ENCODE measurements at regions not wholly inside any gene's neighbourhood (a gene's known extent, or its start where the extent isn't known, plus 50 kb on each side); places are given as distances from the start of the nearest gene placed in this dataset.

DNA sequence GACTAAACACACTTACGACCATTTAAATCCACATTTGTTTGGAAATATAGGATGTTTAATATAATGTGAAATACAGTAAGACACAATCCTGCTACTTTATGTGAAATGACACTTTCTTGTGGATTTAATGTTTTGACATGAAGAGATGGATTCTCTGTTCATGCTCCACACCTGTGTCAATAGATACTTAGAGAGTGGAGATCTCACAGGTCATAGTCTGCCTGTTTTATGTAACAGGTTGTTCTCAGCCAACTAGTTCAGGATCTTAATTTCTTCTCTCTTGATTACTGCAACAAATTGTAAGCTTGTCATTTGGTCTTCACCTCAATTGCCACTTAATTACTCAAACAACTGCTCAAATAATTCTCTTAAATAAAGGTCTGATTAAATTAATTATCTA is 1621.2 kb downstream of the PCDH7 start:
- Histone ChIP-seq H3K4me1 (no peaks in the 10 kb centered on the region), H3K27ac (no peak overlapping the region), H3K4me3 (no peak overlapping the region), H3K36me3 (no peaks in the 10 kb centered on the region), H3K27me3 (no peaks in the 10 kb centered on the region), H3K9me3 (no peaks in the 10 kb centered on the region)
- DNase-seq (ENCODE audit: low spot score in 2 of 2) = no peak
- TF ChIP-seq, protein P1, sequence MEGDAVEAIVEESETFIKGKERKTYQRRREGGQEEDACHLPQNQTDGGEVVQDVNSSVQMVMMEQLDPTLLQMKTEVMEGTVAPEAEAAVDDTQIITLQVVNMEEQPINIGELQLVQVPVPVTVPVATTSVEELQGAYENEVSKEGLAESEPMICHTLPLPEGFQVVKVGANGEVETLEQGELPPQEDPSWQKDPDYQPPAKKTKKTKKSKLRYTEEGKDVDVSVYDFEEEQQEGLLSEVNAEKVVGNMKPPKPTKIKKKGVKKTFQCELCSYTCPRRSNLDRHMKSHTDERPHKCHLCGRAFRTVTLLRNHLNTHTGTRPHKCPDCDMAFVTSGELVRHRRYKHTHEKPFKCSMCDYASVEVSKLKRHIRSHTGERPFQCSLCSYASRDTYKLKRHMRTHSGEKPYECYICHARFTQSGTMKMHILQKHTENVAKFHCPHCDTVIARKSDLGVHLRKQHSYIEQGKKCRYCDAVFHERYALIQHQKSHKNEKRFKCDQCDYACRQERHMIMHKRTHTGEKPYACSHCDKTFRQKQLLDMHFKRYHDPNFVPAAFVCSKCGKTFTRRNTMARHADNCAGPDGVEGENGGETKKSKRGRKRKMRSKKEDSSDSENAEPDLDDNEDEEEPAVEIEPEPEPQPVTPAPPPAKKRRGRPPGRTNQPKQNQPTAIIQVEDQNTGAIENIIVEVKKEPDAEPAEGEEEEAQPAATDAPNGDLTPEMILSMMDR (IDR thresholded peaks at IDR 0.05) = no peak
- no peak for TF ChIP-seq POLR2AphosphoS5 (IDR thresholded peaks at IDR 0.05)
- no peak for TF ChIP-seq POLR2A (IDR thresholded peaks at IDR 0.05)
- intact Hi-C loops (cut with DNase I; ENCODE audit: low total_unique reads) = no loop called here

DNA sequence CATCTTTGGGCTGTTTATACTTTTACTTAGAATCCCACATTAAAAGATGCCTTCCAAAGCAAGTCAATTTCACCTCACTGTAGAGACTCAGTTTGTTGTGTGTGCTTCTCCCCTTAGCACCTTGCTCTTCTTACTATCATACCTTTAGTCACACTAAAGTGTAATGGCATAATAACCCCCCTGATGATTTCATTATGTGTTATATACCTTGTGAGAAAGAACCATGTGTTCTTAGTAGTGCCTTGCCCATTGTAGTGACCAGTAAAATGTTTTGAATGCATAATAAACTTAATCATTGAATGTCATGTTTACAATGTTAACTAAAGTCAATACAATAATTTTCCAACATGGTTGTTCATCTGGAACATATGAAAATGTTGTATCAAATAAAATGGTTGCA is 1621.9 kb downstream of the PCDH7 start:
- H3K4me3 ChIP-seq = no peak overlapping the region
- H3K27me3 ChIP-seq = no peaks in the 10 kb centered on the region
- H3K9me3 ChIP-seq = no peaks in the 10 kb centered on the region
- intact Hi-C loops (cut with DNase I; ENCODE audit: low total_unique reads) = no loop called here
- TF ChIP-seq POLR2A (IDR thresholded peaks at IDR 0.05) = no peak
- no peak for TF ChIP-seq POLR2AphosphoS5 (IDR thresholded peaks at IDR 0.05)
- TF ChIP-seq, protein P1 (IDR thresholded peaks at IDR 0.05) = no peak
- H3K36me3 ChIP-seq = no peaks in the 10 kb centered on the region
- no peaks in the 10 kb centered on the region for H3K4me1 ChIP-seq
- H3K27ac ChIP-seq = no peak overlapping the region
- no peak for DNase-seq (ENCODE audit: low spot score in 2 of 2)

DNA sequence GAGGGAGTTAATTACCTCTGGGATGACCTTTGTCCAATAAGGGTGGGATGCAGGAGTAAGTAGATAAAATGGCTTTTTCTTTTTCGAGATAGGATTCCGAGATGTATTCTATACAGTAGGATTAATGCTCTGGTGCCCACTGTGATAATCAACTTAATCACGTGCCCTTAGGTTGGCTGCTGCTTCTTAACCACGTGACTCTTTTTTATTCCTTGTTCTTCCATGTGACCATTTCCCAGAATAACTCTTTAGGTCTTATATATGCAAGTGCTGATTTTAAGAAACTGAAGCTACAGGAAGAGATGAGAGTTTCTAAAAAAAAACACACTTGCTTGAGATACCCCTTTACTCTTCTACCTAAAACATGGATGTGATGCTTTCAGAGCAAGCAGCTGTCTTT is 1628.9 kb downstream of the PCDH7 start:
- no peak for DNase-seq (ENCODE audit: low spot score in 2 of 2)
- no peaks in the 10 kb centered on the region for H3K36me3 ChIP-seq
- no peak overlapping the region for H3K27ac ChIP-seq
- no peaks in the 10 kb centered on the region for H3K9me3 ChIP-seq
- H3K27me3 ChIP-seq = no peaks in the 10 kb centered on the region
- no peaks in the 10 kb centered on the region for H3K4me1 ChIP-seq
- intact Hi-C loops (cut with DNase I; ENCODE audit: low total_unique reads) = no loop called here
- TF ChIP-seq POLR2A (IDR thresholded peaks at IDR 0.05) (no peak), POLR2AphosphoS5 (IDR thresholded peaks at IDR 0.05) (no peak)
- TF ChIP-seq, protein P1 (IDR thresholded peaks at IDR 0.05) = no peak
- no peak overlapping the region for H3K4me3 ChIP-seq

DNA sequence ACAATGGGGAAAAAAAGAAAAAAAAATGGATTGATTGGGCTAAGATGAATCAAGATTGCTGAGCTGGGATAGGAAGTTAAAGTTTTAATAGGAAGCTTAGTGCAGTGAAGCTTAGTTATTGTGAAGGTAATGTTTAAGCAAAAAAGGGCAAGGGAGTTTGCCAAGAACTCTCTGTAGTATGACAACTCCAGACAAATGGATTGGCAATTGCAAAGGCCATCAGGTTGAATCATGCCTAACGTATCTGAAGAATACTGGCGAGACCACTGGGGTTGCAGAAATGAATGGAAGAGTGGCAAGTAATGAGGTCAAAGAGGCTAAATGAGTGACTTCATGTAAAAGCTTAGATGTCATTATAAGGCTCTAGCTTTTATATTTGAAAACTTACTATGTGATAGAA is 1654.0 kb downstream of the PCDH7 start:
- Histone ChIP-seq H3K4me3 (no peak overlapping the region), H3K27me3 (no peaks in the 10 kb centered on the region), H3K9me3 (peaks cover 0 to 3% of the 10 kb centered on the region in 2 donors), H3K4me1 (no peaks in the 10 kb centered on the region), H3K27ac (no peak overlapping the region), H3K36me3 (no peaks in the 10 kb centered on the region)
- no peak for DNase-seq (ENCODE audit: low spot score in 2 of 2)
- intact Hi-C loops (cut with DNase I; ENCODE audit: low total_unique reads) = no loop called here
- TF ChIP-seq, protein P1 (IDR thresholded peaks at IDR 0.05) = no peak
- no peak for TF ChIP-seq POLR2A (IDR thresholded peaks at IDR 0.05)
- TF ChIP-seq POLR2AphosphoS5 (IDR thresholded peaks at IDR 0.05) = no peak

DNA sequence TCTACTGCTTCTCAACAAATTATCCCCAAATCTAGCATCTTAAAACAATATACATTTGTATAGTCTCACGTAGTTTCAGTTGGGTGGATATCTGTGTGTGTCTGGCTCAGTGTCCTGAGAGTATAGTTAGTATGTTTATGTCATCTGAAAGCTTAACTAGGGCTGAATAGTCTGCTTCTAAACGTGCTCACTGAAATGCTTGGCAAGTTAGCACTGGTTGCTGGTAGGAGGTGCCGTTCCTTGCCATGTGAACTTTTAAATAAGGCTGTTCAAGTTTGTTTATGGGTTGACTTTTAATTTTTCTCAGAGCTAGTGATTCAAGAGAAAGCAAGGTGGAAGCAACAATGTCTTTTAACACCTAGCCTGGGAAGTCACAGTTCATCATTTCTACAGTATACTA is 1673.6 kb downstream of the PCDH7 start:
- no peak overlapping the region for H3K4me3 ChIP-seq
- no peak overlapping the region for H3K27ac ChIP-seq
- intact Hi-C loops (cut with DNase I; ENCODE audit: low total_unique reads) = no loop called here
- H3K9me3 ChIP-seq = no peaks in the 10 kb centered on the region
- no peak for DNase-seq (ENCODE audit: low spot score in 2 of 2)
- no peaks in the 10 kb centered on the region for H3K4me1 ChIP-seq
- no peaks in the 10 kb centered on the region for H3K27me3 ChIP-seq
- no peaks in the 10 kb centered on the region for H3K36me3 ChIP-seq
- TF ChIP-seq POLR2AphosphoS5 (IDR thresholded peaks at IDR 0.05) (no peak), POLR2A (IDR thresholded peaks at IDR 0.05) (no peak)
- TF ChIP-seq, protein P1 (IDR thresholded peaks at IDR 0.05) = no peak
